ENCODE measurements at regions not wholly inside any gene's neighbourhood (a gene's known extent, or its start where the extent isn't known, plus 50 kb on each side); places are given as distances from the start of the nearest gene placed in this dataset.

DNA sequence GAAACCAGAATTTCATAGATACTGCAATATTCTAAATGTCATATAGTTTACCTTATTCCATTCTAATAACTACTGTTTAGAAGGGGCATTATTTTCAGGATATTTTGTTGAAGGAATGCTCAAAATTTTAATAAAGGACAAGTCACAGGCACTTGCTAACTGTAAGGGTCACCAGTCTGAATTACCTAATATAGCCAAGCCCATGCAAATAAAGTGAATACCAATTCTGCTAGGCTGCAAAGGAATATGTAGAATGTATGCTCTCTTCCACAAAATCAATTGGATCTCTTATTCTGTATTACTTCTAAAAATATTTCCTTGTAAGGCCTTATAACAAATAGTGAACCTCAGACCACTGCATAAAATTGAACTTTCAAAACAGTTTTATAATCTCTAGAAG is 52.3 kb upstream of the FAT4 start:
- TF ChIP-seq ZFX (IDR thresholded peaks at IDR 0.05): no peak
- TF ChIP-seq, protein P1, sequence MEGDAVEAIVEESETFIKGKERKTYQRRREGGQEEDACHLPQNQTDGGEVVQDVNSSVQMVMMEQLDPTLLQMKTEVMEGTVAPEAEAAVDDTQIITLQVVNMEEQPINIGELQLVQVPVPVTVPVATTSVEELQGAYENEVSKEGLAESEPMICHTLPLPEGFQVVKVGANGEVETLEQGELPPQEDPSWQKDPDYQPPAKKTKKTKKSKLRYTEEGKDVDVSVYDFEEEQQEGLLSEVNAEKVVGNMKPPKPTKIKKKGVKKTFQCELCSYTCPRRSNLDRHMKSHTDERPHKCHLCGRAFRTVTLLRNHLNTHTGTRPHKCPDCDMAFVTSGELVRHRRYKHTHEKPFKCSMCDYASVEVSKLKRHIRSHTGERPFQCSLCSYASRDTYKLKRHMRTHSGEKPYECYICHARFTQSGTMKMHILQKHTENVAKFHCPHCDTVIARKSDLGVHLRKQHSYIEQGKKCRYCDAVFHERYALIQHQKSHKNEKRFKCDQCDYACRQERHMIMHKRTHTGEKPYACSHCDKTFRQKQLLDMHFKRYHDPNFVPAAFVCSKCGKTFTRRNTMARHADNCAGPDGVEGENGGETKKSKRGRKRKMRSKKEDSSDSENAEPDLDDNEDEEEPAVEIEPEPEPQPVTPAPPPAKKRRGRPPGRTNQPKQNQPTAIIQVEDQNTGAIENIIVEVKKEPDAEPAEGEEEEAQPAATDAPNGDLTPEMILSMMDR (conservative IDR thresholded peaks at IDR 0.05): no peak
- no peak overlapping the region for H3K27ac ChIP-seq

DNA sequence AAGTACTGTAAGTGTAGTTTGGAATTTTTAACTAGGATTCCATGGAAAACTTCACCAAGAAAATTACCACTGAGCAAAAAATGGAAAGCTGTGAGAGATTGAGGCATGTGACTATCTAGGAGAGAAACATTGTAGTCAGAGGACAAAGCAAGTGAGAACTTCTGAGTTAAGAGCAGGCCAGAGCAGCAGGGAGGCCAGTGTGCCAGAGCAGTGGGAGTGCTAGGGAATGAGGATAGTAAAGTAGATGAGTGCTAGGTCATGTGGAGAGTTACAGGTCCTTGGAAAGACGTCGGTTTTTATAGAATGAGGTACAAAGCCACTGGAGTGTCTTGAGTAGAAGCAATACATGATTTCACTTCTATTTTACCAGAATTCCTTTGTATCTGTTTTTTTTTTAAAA is 52.7 kb upstream of the FAT4 start:
- H3K27ac ChIP-seq: no peak overlapping the region

DNA sequence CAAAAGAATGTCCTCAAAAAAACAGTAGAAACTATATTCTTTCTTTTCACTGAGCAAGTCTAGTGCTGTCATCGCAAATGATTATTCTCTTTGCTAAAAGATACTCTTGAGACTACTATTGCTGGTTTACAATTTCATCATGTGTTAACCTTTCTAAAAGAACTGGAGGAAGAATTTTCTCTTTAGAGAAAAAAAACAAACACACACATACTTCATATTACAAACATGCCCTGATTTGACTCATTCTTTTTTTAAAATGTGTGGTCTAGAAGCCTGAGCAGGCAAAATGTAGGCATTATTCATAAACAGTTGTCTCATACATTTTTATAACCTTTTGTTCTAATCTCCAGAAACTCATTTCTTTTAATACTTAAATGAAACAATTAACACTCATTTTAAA is 60.6 kb upstream of the FAT4 start:
- no peak for TF ChIP-seq ZFX (IDR thresholded peaks at IDR 0.05)
- TF ChIP-seq, protein P1 (conservative IDR thresholded peaks at IDR 0.05): no peak
- H3K27ac ChIP-seq: no peak overlapping the region

More for the DNA sequence above, 52.7 kb upstream of the FAT4 start:
- no peak for TF ChIP-seq ZFX (IDR thresholded peaks at IDR 0.05)
- TF ChIP-seq, protein P1 (conservative IDR thresholded peaks at IDR 0.05): no peak

DNA sequence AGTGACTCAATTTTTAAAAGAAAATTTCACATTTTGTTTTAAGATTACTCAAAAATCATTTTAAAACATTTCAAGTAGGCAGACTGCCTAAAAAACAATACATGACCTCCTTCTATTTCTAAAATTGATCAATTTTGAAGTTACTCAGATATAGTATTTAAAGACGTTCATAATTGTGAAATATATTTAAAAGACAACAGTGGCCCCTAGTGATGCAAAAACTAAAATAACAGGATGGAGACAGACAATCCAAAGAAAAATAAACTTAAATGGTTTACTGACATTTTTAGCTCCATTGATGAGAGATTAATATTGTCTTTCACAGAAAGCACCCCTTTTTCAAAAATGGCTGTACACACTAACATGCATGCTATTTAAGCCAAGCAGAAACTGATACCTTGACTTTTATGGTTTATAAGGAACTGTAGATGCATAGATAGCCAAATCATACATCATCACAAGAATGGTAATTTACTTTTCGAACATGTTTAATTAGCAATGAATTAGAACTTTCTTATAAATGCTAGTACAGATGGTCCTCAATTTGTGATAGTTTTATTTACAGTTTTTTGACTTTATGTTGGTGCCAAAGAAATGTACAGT is 69.8 kb upstream of the FAT4 start:
- no peak overlapping the region for H3K27ac ChIP-seq
- TF ChIP-seq, protein P1 (conservative IDR thresholded peaks at IDR 0.05): peak; percentile 49
- no peak for TF ChIP-seq ZFX (IDR thresholded peaks at IDR 0.05)

DNA sequence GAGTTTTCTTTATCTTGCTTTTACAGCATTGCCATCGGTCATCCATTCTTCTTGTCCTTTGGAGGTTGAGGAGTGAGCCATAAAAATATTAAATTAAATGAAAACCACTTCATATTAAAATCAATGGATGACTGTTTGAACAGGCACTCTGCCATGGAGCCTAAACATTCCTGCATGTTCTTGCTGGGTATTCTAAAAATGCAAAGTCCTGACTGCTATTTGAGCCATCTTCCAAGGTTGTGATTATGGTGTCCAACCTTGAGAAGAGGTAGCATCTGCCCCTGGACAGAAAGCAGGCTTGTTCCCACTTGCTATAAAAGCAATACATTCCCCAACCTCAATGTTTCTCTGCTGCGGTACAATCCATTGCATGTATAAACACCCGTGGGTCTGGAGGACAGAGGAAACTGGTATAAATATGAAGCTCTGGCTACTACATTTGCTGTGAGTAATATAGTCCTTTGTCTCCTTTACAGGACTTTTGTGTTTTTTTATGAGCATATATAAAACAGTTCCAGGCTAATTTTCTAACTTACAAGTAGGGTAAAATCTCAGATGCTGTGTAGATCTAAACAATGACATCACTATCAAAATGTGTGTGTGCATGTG is 70.9 kb upstream of the FAT4 start:
- no peak overlapping the region for H3K27ac ChIP-seq
- no peak for TF ChIP-seq ZFX (IDR thresholded peaks at IDR 0.05)
- TF ChIP-seq, protein P1 (conservative IDR thresholded peaks at IDR 0.05): no peak

DNA sequence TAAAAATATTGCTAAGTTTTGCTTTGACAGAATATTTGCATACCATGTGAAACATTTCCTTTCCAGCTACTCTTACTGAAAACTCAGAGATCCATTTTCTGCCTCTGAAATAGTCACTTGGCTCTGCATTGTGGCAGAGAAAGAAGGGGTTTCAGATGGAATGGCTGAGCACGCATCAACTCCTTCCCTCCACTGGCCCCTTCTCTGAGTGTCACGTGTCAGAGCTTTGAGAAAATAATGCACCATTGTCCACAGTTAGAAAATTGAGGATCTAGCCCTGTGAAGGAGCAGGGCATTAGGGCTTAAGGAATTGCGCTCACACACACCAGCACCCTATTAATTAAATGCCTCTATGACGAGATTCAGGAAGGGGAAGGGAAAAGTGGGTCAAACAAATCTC is 78.8 kb upstream of the FAT4 start:
- TF ChIP-seq ZFX (IDR thresholded peaks at IDR 0.05): no peak
- TF ChIP-seq, protein P1 (conservative IDR thresholded peaks at IDR 0.05): no peak
- H3K27ac ChIP-seq: no peak overlapping the region

DNA sequence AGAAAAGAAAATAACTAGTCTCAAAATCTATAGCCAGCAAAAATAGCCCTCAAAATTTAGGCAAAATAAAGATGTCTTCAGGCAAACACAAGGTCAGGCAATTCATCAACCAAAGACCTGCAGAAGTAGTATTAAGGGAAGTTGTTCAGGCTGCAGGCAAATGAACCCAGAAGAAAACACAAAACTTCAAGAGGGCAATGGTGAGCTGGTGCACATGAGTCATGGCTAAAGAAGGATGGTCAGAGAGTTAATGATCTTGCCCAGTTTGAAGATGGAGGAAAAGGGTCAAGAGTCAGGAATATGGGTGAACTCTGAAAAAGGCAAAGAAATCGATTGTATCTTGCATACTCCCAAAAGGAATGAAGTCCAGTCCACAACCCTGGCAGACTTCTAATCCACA is 83.1 kb upstream of the FAT4 start:
- no peak for TF ChIP-seq ZFX (IDR thresholded peaks at IDR 0.05)
- TF ChIP-seq, protein P1 (conservative IDR thresholded peaks at IDR 0.05): no peak
- no peak overlapping the region for H3K27ac ChIP-seq
